ENCODE measurements at regions not wholly inside any gene's neighbourhood (a gene's known extent, or its start where the extent isn't known, plus 50 kb on each side); places are given as distances from the start of the nearest gene placed in this dataset.
"Not testable (repeated sequence)": the region's sequence is repeated elsewhere in the genome, so short reads cannot be mapped to it uniquely, and the experiment has no call there.

GRCh38 chr9:129316281-129317030 lies 138.4 kb upstream of the IER5L start:
- no peak for DNase-seq (ENCODE audit: low spot score)

GRCh38 chr9:129313331-129313955 lies 135.4 kb upstream of the IER5L start:
- DNase-seq (ENCODE audit: low spot score) = no peak

- no peak for DNase-seq (ENCODE audit: low spot score)
Measured at GRCh38 chr9:129312251-129313122, 134.4 kb upstream of the IER5L start.

- DNase-seq (ENCODE audit: low spot score) = no peak
Measured at GRCh38 chr9:129311643-129312042, 133.6 kb upstream of the IER5L start.

GRCh38 chr9:129310666-129311350 lies 132.7 kb upstream of the IER5L start:
- no peak for DNase-seq (ENCODE audit: low spot score)

- DNase-seq (ENCODE audit: low spot score) = no peak
Measured at GRCh38 chr9:129309906-129310305, 131.8 kb upstream of the IER5L start.

GRCh38 chr9:129309041-129309430 lies 131.0 kb upstream of the IER5L start:
- DNase-seq (ENCODE audit: low spot score) = no peak

- DNase-seq (ENCODE audit: low spot score) = no peak
Measured at GRCh38 chr9:129307227-129307970, 129.3 kb upstream of the IER5L start.

GRCh38 chr9:129306318-129306973 lies 128.4 kb upstream of the IER5L start:
- DNase-seq (ENCODE audit: low spot score) = no peak

- no peak for DNase-seq (ENCODE audit: low spot score)
Measured at GRCh38 chr9:129305246-129305645, 127.2 kb upstream of the IER5L start.

GRCh38 chr9:129301941-129302340 lies 123.9 kb upstream of the IER5L start:
- no peak for DNase-seq (ENCODE audit: low spot score)

- DNase-seq (ENCODE audit: low spot score) = not testable (repeated sequence)
Measured at GRCh38 chr9:129296195-129296594, 118.1 kb upstream of the IER5L start.

- no peak for DNase-seq (ENCODE audit: low spot score)
Measured at GRCh38 chr9:129291041-129291501, 113.0 kb upstream of the IER5L start.

- no peak for DNase-seq (ENCODE audit: low spot score)
Measured at GRCh38 chr9:129290606-129291005, 112.5 kb upstream of the IER5L start.

GRCh38 chr9:129289883-129290282 lies 111.8 kb upstream of the IER5L start:
- no peak for DNase-seq (ENCODE audit: low spot score)

- peak; percentile 4 for DNase-seq (ENCODE audit: low spot score)
Measured at GRCh38 chr9:129289131-129289731, 111.2 kb upstream of the IER5L start.

GRCh38 chr9:129287619-129288305 lies 109.7 kb upstream of the IER5L start:
- no peak for DNase-seq (ENCODE audit: low spot score)

- DNase-seq (ENCODE audit: low spot score) = no peak
Measured at GRCh38 chr9:129285979-129286772, 108.1 kb upstream of the IER5L start.

GRCh38 chr9:129285382-129285781 lies 107.3 kb upstream of the IER5L start:
- no peak for DNase-seq (ENCODE audit: low spot score)
